ENCODE measurements at regions not wholly inside any gene's neighbourhood (a gene's known extent, or its start where the extent isn't known, plus 50 kb on each side); places are given as distances from the start of the nearest gene placed in this dataset.

GRCh38 chr3:68560728-68561127 is 371.6 kb downstream of the TAFA4 start:
- TF ChIP-seq CTCF (IDR thresholded peaks at IDR 0.05; ENCODE audit: low read depth, low read length, poor library complexity, severe bottlenecking) (no peak), EZH2phosphoT487 (IDR thresholded peaks at IDR 0.05; ENCODE audit: borderline replicate concordance, low read length) (no peak)
